Left forelimb (tissue), 1 donor: ENCODE measurements at regions not wholly inside any gene's neighbourhood (a gene's known extent, or its start where the extent isn't known, plus 50 kb on each side); places are given as distances from the start of the nearest gene placed in this dataset.
"Not testable (repeated sequence)": the region's sequence is repeated elsewhere in the genome, so short reads cannot be mapped to it uniquely, and the experiment has no call there.

Source experiments
- DNase-seq: peaks from one replicate; pipeline ENCODE4 v3.0.0-alpha.2; 2018; ENCODE audit warnings: low spot score

GRCh38 chr7:91568138-91568537, 303.9 kb downstream of the FZD1 start:
- DNase-seq: no peak

GRCh38 chr7:91569728-91570457, 305.7 kb downstream of the FZD1 start:
- DNase-seq: no peak

GRCh38 chr7:91570560-91570959, 306.3 kb downstream of the FZD1 start:
- no peak for DNase-seq

GRCh38 chr7:91571601-91572000, 307.4 kb downstream of the FZD1 start:
- DNase-seq: no peak

- no peak for DNase-seq
Observed at GRCh38 chr7:91573405-91573804, 307.1 kb downstream of the MTERF1 start.

- DNase-seq: not testable (repeated sequence)
Observed at GRCh38 chr7:91576459-91576858, 304.0 kb downstream of the MTERF1 start.

GRCh38 chr7:91579837-91580236, 300.7 kb downstream of the MTERF1 start:
- no peak for DNase-seq

- no peak for DNase-seq
Observed at GRCh38 chr7:91582799-91583477, 297.6 kb downstream of the MTERF1 start.

GRCh38 chr7:91596287-91596686, 284.2 kb downstream of the MTERF1 start:
- no peak for DNase-seq

- DNase-seq: no peak
Observed at GRCh38 chr7:91598791-91599190, 281.7 kb downstream of the MTERF1 start.

GRCh38 chr7:91600112-91600511, 280.4 kb downstream of the MTERF1 start:
- DNase-seq: no peak

- no peak for DNase-seq
Observed at GRCh38 chr7:91603707-91604106, 276.8 kb downstream of the MTERF1 start.

- no peak for DNase-seq
Observed at GRCh38 chr7:91608606-91609005, 271.9 kb downstream of the MTERF1 start.

GRCh38 chr7:91609525-91609924, 271.0 kb downstream of the MTERF1 start:
- DNase-seq: no peak

GRCh38 chr7:91614431-91614830, 266.1 kb downstream of the MTERF1 start:
- DNase-seq: no peak

- no peak for DNase-seq
Observed at GRCh38 chr7:91618776-91619765, 261.4 kb downstream of the MTERF1 start.

GRCh38 chr7:91620827-91621226, 259.7 kb downstream of the MTERF1 start:
- DNase-seq: no peak

- DNase-seq: not testable (repeated sequence)
Observed at GRCh38 chr7:91627324-91627723, 253.2 kb downstream of the MTERF1 start.

- DNase-seq: no peak
Observed at GRCh38 chr7:91628742-91629141, 251.8 kb downstream of the MTERF1 start.

- no peak for DNase-seq
Observed at GRCh38 chr7:91630581-91631380, 249.7 kb downstream of the MTERF1 start.

GRCh38 chr7:91632234-91632940, 248.1 kb downstream of the MTERF1 start:
- DNase-seq: no peak
